ENCODE measurements at regions not wholly inside any gene's neighbourhood (a gene's known extent, or its start where the extent isn't known, plus 50 kb on each side); places are given as distances from the start of the nearest gene placed in this dataset.
"Not testable (repeated sequence)": the region's sequence is repeated elsewhere in the genome, so short reads cannot be mapped to it uniquely, and the experiment has no call there.

DNA sequence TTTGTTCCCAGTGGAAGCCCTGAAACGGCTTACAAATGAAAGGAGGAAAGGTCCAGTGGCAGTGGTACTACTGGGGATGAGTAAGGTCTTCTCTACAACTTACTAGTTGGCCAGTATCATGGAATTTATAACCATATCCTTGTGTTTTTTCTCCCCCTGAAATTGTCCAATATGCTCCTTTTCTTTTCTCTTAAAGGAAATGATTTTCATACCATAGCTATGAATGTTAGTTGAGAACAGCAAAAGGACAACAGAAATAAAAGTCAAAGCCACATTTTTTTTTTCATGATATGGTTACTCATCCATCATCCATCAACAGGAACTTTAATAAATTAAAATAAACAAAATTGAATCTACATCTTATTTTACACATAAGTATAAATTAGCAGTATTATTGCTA, 450.4 kb downstream of the MFSD1 start:
- Mint-ChIP-seq H3K4me3 (no peak overlapping the region), H3K36me3 (ENCODE audit: low read depth) (no peaks in the 10 kb centered on the region), H3K27ac (no peak overlapping the region), H3K4me1 (ENCODE audit: low read depth) (no peaks in the 10 kb centered on the region), H3K27me3 (peaks cover 17% of the 10 kb centered on the region), H3K9me3 (peaks cover 18% of the 10 kb centered on the region)

DNA sequence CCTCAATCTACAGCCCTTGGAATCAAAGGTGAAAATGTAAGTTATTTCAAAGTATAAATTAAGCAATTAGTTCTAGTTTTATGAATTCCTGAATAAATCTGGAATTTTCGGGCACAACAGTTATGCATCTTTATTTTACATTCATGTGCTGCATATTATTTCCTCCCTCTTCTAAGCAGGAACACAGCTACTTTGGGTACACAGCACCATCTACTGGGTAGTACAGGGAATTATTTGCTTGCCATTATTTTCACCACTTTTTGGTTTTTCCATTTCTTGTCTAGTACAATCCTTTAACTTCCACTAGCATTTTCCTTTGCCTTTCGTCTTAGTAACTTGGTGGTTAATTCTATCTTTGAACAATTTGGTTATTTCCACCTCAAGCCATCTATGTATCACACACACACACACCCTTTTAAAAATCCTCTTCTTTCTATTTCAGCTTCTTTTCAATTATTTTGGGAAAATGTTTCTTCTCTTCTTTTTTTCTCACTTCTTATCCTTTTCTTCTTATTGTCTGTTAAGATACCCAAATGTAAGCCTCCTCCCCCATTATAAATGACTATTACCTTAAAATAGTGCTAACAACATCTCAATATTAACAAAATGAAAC, 451.0 kb downstream of the MFSD1 start:
- no peaks in the 10 kb centered on the region for H3K36me3 Mint-ChIP-seq (ENCODE audit: low read depth)
- H3K27me3 Mint-ChIP-seq = peaks cover 17% of the 10 kb centered on the region
- peaks cover 18% of the 10 kb centered on the region for H3K9me3 Mint-ChIP-seq
- no peaks in the 10 kb centered on the region for H3K4me1 Mint-ChIP-seq (ENCODE audit: low read depth)
- no peak overlapping the region for H3K27ac Mint-ChIP-seq
- H3K4me3 Mint-ChIP-seq = no peak overlapping the region

DNA sequence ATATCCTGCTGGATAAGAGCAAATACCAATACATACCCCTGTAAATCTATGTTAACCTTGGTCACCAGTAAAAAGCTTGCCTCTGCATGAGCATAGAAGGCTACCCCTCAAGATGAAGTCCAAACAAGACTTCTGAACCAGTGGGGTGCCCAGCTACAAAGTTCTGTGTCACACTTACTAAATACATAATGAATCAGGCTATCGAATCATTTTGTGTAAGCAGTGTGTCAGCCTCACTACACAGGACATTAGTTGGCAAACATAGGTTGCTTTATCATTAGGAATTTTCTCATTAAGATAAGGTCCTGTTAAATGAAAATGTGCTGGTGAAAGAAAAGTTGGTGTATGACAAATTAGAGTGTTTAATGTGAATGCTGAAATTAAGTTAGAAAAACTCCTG, 452.0 kb downstream of the MFSD1 start:
- H3K27ac Mint-ChIP-seq = no peak overlapping the region
- H3K4me1 Mint-ChIP-seq (ENCODE audit: low read depth) = no peaks in the 10 kb centered on the region
- H3K27me3 Mint-ChIP-seq = peaks cover 20% of the 10 kb centered on the region
- peaks cover 18% of the 10 kb centered on the region for H3K9me3 Mint-ChIP-seq
- no peak overlapping the region for H3K4me3 Mint-ChIP-seq
- H3K36me3 Mint-ChIP-seq (ENCODE audit: low read depth) = no peaks in the 10 kb centered on the region

DNA sequence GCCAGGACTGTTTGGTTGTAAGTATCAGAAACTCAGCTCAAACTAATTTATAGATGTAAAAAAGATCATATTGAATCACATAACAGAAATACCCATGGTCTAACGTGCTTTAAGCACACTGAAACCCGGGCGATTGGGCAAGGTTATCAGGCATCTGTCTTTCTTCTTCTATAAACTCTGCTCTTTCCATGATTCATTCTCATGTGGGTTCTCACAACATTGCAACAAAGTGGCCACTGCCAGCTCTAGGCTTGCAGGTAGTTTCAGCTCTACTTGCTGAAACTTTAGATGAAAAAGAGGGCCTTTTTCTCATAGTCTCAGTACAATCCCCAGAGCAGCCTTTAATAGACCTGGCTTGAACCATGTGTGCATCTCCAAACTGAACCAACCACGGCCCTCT, 456.1 kb downstream of the MFSD1 start:
- Mint-ChIP-seq H3K36me3 (ENCODE audit: low read depth) (no peaks in the 10 kb centered on the region), H3K27me3 (peaks cover 19% of the 10 kb centered on the region), H3K4me1 (ENCODE audit: low read depth) (no peaks in the 10 kb centered on the region), H3K9me3 (peaks cover 10% of the 10 kb centered on the region), H3K4me3 (no peak overlapping the region), H3K27ac (no peak overlapping the region)

DNA sequence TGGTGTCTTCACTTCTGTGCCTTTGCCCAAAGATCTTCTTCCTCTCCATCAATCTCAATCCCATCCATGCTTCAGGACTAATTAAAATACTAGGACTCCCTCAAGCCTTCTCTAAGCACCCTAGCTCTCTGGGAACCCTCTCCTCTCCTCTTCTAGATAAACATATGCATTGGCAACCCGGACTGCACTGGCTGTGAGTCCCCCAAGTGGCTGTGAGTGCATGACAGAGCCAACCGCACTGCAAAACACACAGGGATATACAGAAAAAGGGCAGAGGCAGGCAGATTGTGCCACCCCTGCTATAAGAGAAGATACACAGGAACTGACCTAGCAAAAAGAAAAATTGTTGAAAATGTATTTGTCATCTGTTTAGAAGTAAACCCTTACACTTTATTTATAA, 457.1 kb downstream of the MFSD1 start:
- Mint-ChIP-seq H3K9me3 (no peaks in the 10 kb centered on the region), H3K27ac (no peak overlapping the region)

DNA sequence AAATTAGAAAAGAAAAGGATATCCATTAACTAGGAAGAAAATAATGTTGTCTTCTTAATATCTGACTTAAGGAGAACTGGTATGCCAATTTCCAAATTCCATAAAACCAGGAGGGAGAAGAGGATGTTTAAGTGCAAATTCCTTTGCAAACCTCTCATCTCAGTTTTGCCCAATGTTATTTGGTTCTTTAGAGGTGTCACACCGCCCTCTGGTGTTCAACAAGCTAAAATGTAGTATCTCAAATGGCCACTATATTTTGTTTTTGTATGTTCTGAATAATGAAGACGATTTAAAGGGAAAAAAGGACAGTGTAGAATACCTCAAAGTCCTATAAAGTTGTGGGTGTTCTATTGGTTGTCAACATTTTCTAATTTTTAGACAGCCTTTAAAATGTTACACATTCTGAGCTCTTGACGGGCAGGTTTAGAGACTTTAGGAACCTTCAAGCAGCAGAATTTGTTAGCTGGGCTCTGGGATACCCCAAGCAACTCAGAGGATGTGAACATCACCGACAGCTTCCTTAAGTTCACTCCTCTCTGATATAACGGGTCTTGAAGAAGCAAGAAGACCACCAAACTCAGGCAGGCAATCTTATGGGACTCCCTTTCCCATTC, 458.3 kb downstream of the MFSD1 start:
- Mint-ChIP-seq H3K9me3 (no peaks in the 10 kb centered on the region), H3K4me1 (ENCODE audit: low read depth) (no peaks in the 10 kb centered on the region), H3K27me3 (peaks cover 10% of the 10 kb centered on the region), H3K4me3 (no peak overlapping the region), H3K36me3 (ENCODE audit: low read depth) (no peaks in the 10 kb centered on the region), H3K27ac (no peak overlapping the region)

More for the DNA sequence above, 457.1 kb downstream of the MFSD1 start:
- Mint-ChIP-seq H3K4me3 (no peak overlapping the region), H3K36me3 (ENCODE audit: low read depth) (no peaks in the 10 kb centered on the region), H3K4me1 (ENCODE audit: low read depth) (no peaks in the 10 kb centered on the region), H3K27me3 (peaks cover 10% of the 10 kb centered on the region)

DNA sequence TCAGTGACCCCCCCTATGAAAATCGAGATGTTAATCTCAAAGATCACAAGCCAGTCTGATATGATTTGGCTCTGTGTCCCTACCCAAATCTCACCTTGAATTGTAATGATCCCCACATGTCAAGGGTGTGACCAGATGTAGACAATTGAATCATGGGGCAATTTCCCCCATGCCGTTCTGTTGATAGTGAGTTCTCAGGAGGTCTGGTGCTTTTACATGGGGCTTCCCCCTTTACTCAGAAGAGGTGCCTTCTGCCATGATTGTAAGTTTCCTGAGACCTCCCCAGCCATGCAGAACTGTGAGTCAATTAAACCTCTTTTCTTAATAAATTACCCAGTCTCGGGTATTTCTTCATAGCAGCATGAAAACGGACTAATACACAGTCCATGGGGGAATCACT, 459.5 kb downstream of the MFSD1 start:
- not testable (repeated sequence) for H3K9me3 Mint-ChIP-seq; H3K27ac Mint-ChIP-seq; H3K36me3 Mint-ChIP-seq (ENCODE audit: low read depth); H3K4me3 Mint-ChIP-seq; H3K27me3 Mint-ChIP-seq; H3K4me1 Mint-ChIP-seq (ENCODE audit: low read depth)

DNA sequence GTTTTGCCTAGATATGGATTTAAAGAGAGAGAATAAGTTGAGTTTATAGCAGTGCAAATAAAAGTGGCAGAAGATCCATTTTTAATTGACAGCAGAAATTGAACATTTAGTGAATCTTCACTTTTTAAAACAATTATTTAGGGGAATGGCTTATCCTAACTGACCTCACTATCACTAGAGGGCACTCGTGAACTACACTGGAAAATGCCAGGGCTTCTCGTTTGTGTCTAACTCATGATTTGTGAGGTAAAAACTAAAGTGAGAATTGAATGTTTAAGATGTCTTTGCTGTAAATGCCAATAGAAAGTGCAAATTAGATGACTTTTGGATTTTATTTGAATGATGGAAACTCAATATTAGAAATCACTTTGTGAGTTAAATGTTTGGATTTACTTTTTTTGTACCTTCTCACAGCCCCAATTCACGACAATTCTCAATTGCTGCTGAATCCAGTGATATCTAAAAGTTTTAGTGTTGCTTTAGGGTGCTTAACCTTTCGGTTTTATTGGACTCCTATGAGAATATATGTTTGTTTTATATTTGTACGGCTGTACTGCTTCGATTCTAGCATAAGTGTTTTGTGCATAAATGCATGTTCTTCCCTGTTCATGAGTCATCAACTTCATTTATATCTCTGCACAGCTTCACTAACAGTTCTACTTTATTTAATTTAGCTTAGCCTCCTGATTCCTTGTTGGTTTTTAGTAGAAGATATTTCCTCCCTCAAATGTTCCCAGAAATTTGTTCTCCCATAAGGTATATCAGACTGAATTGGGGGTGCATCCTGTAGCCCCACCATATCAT, 462.1 kb downstream of the MFSD1 start:
- Mint-ChIP-seq H3K9me3 (no peaks in the 10 kb centered on the region), H3K27me3 (peaks cover 6% of the 10 kb centered on the region), H3K27ac (no peak overlapping the region), H3K4me3 (no peak overlapping the region), H3K36me3 (ENCODE audit: low read depth) (no peaks in the 10 kb centered on the region), H3K4me1 (ENCODE audit: low read depth) (no peaks in the 10 kb centered on the region)

DNA sequence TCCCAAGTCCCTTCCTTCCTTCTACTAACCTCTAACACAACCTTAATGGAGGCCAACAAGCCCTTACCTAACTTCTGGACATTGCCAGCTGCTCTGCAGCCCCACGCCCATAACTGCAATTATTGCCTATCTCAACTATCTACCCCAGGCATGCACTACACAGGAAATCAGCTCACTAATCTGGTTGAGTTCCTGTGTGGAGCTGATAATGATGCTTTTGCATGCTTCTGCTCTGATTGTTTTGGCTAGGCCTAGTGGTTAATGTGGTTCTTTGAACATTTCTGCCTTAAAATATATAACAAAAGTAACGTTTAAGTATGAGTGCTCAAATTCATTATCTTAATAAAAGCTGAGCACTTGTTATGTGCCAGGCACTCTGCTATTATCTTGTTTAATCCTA, 463.9 kb downstream of the MFSD1 start:
- H3K27me3 Mint-ChIP-seq = peaks cover 3% of the 10 kb centered on the region
- H3K4me3 Mint-ChIP-seq = no peak overlapping the region
- H3K36me3 Mint-ChIP-seq (ENCODE audit: low read depth) = no peaks in the 10 kb centered on the region
- no peaks in the 10 kb centered on the region for H3K4me1 Mint-ChIP-seq (ENCODE audit: low read depth)
- H3K9me3 Mint-ChIP-seq = no peaks in the 10 kb centered on the region
- H3K27ac Mint-ChIP-seq = no peak overlapping the region

DNA sequence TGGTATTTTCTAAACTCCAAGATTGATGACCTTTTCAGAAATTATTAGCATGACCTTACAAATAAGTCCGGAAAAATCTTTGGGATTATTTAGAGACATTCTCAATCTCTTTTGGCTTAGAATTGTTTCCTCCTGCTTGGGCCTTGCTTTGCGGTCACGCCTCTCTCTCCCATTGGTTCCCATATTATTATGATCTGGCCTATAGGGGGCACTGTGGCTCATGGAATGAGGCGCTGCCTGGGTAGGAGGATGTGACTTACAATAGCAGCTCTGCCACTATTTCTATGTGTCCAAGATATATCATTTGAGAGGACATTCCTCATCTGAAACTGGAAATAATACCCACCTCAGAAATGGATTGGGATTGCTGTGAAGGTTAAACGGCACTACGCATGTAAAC, 464.9 kb downstream of the MFSD1 start:
- H3K4me1 Mint-ChIP-seq (ENCODE audit: low read depth) = no peaks in the 10 kb centered on the region
- no peak overlapping the region for H3K4me3 Mint-ChIP-seq
- no peaks in the 10 kb centered on the region for H3K9me3 Mint-ChIP-seq
- H3K27ac Mint-ChIP-seq = no peak overlapping the region
- H3K36me3 Mint-ChIP-seq (ENCODE audit: low read depth) = no peaks in the 10 kb centered on the region
- peaks cover 2% of the 10 kb centered on the region for H3K27me3 Mint-ChIP-seq

DNA sequence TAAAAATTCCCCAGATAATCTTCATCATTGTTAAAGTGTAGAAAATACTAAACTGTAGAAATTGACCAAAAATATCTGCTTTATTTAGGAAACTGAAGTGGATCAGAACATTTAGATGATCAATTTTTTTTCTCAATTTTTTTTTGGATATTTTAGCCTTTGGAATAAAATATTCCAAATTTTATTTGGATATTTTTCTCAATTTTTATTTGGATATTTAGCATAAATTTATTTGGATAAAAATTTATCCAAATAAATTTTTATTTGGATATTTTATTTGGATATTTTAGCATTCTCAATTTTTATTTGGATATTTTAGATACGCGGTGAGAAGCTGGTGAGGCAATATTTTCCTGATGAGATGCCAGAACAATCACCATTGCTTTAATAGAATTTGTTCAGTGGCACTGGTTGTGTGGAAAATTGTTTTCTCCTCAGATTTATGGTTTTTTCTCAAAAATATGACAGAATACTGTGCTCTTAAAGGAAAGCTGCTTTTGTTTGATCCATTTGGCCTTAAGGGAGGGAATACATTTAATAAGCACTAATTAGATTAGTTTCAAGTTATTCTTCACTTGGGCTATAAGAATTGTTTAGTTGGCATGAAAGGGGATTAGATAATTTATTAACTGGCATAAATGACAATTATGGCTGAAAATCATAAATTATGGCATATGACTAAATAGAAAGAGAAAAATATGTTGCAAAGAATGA, 470.1 kb downstream of the MFSD1 start:
- no peak overlapping the region for H3K4me3 Mint-ChIP-seq
- H3K27me3 Mint-ChIP-seq = peaks cover 4% of the 10 kb centered on the region
- no peak overlapping the region for H3K27ac Mint-ChIP-seq
- no peaks in the 10 kb centered on the region for H3K36me3 Mint-ChIP-seq (ENCODE audit: low read depth)
- no peaks in the 10 kb centered on the region for H3K4me1 Mint-ChIP-seq (ENCODE audit: low read depth)
- no peaks in the 10 kb centered on the region for H3K9me3 Mint-ChIP-seq

DNA sequence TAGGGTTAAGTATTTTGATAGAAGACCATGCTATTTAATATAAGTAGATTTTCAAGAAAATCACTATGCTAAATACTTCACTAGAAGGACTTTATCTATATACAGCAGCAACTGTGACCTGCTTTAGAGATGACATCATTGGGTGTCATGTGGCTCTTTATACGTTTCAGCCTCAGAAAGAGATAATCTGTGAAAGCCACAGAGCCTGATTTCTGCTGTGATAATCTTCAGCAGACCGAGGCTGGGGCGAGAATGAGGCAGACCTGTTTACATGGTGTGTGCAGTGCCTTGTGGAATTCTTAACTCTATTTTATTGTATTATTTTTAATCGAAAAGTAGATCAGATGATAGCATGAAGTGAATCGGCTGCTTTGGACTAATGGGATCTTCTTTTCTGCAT, 471.2 kb downstream of the MFSD1 start:
- Mint-ChIP-seq H3K27ac (no peak overlapping the region), H3K4me3 (no peak overlapping the region), H3K9me3 (no peaks in the 10 kb centered on the region)

DNA sequence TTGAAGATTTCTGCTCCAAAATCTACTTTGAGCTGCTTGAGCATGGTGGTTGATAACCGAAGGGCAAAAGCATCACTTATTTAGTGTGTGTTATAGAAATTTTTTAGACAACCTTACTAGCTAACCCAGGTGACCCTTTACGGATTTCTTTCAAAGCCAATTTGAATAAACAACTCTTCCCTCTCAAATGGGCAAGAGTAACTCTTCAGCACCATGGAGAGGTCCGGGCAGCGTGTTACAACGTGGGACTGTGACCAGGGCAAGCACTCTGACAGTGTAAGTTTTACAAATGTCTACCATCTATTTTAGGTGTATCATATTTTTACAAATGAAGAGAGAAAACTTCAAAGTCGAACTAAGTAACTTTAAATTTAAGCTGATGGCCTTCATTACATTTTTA, 471.8 kb downstream of the MFSD1 start:
- Mint-ChIP-seq H3K27ac (no peak overlapping the region), H3K4me1 (ENCODE audit: low read depth) (no peaks in the 10 kb centered on the region), H3K36me3 (ENCODE audit: low read depth) (no peaks in the 10 kb centered on the region)

More for the DNA sequence above, 471.2 kb downstream of the MFSD1 start:
- Mint-ChIP-seq H3K27me3 (peaks cover 4% of the 10 kb centered on the region), H3K4me1 (ENCODE audit: low read depth) (no peaks in the 10 kb centered on the region), H3K36me3 (ENCODE audit: low read depth) (no peaks in the 10 kb centered on the region)

DNA sequence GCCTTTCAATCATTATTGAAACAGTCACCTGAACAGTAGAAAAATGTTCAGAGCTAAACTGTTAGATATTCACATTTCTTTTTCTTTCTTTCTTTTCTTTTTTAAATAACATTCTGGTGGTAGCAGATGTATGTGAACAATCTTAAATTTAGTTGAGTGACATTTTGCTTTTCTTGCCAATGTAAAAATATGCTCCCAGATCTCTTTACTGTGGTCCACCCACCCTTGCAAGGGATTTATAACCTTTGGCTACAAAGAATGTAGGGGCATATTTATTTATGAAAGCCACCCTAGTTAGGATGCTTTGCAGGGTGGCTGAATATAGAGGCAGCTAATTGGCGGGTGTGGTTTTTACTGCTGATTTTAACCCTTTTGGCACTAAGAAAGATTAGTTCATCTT, 473.9 kb downstream of the MFSD1 start:
- no peaks in the 10 kb centered on the region for H3K36me3 Mint-ChIP-seq (ENCODE audit: low read depth)
- H3K27me3 Mint-ChIP-seq = peaks cover 4% of the 10 kb centered on the region
- H3K4me1 Mint-ChIP-seq (ENCODE audit: low read depth) = no peaks in the 10 kb centered on the region
- H3K9me3 Mint-ChIP-seq = no peaks in the 10 kb centered on the region
- H3K27ac Mint-ChIP-seq = no peak overlapping the region
- H3K4me3 Mint-ChIP-seq = no peak overlapping the region

More for the DNA sequence above, 471.8 kb downstream of the MFSD1 start:
- Mint-ChIP-seq H3K4me3 (no peak overlapping the region), H3K9me3 (no peaks in the 10 kb centered on the region), H3K27me3 (peaks cover 4% of the 10 kb centered on the region)

DNA sequence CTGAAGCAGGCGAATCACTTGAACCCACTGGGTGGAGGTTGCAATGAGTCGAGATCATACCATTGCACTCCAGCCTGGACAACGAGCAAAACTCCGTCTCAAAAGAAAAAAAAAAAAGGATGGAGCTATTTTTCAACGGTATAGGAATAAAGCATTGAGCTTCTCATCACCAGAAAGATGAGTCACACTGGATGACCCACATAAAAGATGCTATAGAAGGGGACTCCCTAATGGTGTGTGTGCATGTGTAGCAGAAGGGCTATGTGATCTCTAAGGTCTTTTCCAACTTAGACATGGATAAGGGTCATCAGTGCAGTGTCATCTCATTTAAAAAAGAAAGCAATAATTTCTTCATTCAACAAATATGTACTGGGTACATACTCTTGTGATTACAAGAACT, 476.0 kb downstream of the MFSD1 start:
- Mint-ChIP-seq H3K27ac (no peak overlapping the region), H3K4me1 (ENCODE audit: low read depth) (no peaks in the 10 kb centered on the region), H3K4me3 (no peak overlapping the region), H3K27me3 (no peaks in the 10 kb centered on the region), H3K36me3 (ENCODE audit: low read depth) (no peaks in the 10 kb centered on the region), H3K9me3 (no peaks in the 10 kb centered on the region)
